MCF 10A (cell line): ENCODE measurements at regions not wholly inside any gene's neighbourhood (a gene's known extent, or its start where the extent isn't known, plus 50 kb on each side); places are given as distances from the start of the nearest gene placed in this dataset.

ENCODE experiments used
- BruUV-seq: library from RNA; stranded (reverse); fragments of 400-500 nt; replicated peaks from 2 replicates; lab custom pipeline; 2021; lab: Mats Ljungman, UMichigan
- CTCF ChIA-PET: fragments of 300-600 bp; sonication (Branson Sonifier 250); formaldehyde crosslinking; extraction: SDS; loops from one replicate; lab custom pipeline; 2021; ENCODE audit warnings: antibody characterized with exemption, inconsistent platforms; lab: Yijun Ruan, JAX
- POLR2A ChIA-PET: fragments of 300-600, 350-650 bp; sonication (Branson Sonifier 250); formaldehyde crosslinking; extraction: SDS; loops from one replicate; lab custom pipeline; 2020; ENCODE audit warnings: antibody characterized with exemption, inconsistent platforms; lab: Yijun Ruan, JAX
- DNase-seq: peaks from one replicate; pipeline ENCODE4 v3.0.0-alpha.2; 2018; ENCODE audit not compliant: unreplicated experiment
- H3K27ac Mint-ChIP-seq: one replicate; pipeline ENCODE4 v1.8.0; 2022; ENCODE audit warnings: mild to moderate bottlenecking, low read depth, mixed read lengths; ENCODE audit not compliant: unreplicated experiment
- H3K27me3 Mint-ChIP-seq: one replicate; pipeline ENCODE4 v1.8.0; 2022; ENCODE audit warnings: mixed read lengths; ENCODE audit not compliant: insufficient read depth, unreplicated experiment
- H3K36me3 Mint-ChIP-seq: one replicate; pipeline ENCODE4 v1.8.0; 2022; ENCODE audit warnings: mild to moderate bottlenecking, moderate library complexity, mixed read lengths; ENCODE audit not compliant: insufficient read depth, unreplicated experiment
- H3K4me1 Mint-ChIP-seq: one replicate; pipeline ENCODE4 v1.8.0; 2022; ENCODE audit warnings: mixed read lengths; ENCODE audit not compliant: insufficient read depth, unreplicated experiment
- H3K4me3 Mint-ChIP-seq: one replicate; pipeline ENCODE4 v1.8.0; 2022; ENCODE audit warnings: mild to moderate bottlenecking, moderate library complexity, mixed read lengths; ENCODE audit not compliant: unreplicated experiment
- H3K9me3 Mint-ChIP-seq: one replicate; pipeline ENCODE4 v1.8.0; 2022; ENCODE audit warnings: mixed read lengths; ENCODE audit not compliant: unreplicated experiment
- intact Hi-C: fragments of 100-400 bp; cut with micrococcal nuclease; formaldehyde crosslinking; loops from 2 replicates; pipeline ENCODE4 v1.14.1; 2022
- TF ChIP-seq, protein P1 (sequence below): fragments of 200-600 bp; IDR thresholded peaks from one replicate; pipeline ENCODE4 v1.8.0; 2022; ENCODE audit warnings: antibody characterized with exemption, mild to moderate bottlenecking; ENCODE audit not compliant: unreplicated experiment

DNA sequence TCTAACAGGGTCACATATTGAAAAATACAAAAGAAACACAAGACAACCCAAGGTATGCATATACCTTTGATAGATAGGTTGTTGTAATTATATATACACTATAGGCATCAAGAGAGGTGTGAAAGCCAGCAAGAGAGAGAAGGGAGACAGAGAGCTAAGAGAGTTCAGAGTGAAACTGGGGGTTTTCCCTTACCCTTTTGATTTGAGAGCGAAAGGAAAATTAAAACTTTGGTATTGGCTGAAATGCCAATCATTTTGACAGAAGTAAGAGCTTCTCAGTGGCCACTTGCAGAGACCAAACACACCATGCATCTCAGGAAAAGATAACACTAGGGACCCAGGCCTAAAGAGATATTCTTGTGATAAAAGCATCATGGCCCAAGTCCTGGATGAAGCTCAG is 183.6 kb downstream of the SHOX2 start:
- TF ChIP-seq, protein P1, sequence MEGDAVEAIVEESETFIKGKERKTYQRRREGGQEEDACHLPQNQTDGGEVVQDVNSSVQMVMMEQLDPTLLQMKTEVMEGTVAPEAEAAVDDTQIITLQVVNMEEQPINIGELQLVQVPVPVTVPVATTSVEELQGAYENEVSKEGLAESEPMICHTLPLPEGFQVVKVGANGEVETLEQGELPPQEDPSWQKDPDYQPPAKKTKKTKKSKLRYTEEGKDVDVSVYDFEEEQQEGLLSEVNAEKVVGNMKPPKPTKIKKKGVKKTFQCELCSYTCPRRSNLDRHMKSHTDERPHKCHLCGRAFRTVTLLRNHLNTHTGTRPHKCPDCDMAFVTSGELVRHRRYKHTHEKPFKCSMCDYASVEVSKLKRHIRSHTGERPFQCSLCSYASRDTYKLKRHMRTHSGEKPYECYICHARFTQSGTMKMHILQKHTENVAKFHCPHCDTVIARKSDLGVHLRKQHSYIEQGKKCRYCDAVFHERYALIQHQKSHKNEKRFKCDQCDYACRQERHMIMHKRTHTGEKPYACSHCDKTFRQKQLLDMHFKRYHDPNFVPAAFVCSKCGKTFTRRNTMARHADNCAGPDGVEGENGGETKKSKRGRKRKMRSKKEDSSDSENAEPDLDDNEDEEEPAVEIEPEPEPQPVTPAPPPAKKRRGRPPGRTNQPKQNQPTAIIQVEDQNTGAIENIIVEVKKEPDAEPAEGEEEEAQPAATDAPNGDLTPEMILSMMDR, result no peak
- Mint-ChIP-seq H3K9me3 (no peaks in the 10 kb centered on the region), H3K4me1 (no peaks in the 10 kb centered on the region), H3K27me3 (no peaks in the 10 kb centered on the region), H3K36me3 (no peaks in the 10 kb centered on the region), H3K27ac (no peak overlapping the region), H3K4me3 (no peak overlapping the region)
- no TSS peak for BruUV-seq
- no peak for DNase-seq
- intact Hi-C loops, result no loop called here
- ChIA-PET POLR2A (no interaction called here), CTCF (interaction anchor here (0.6 kb wide), 1 partner anchor 13 kb away, joined by 3 read pairs; no protein-coding TSS in a partner anchor)

GRCh38 chr3:157921811-157922210 is 184.4 kb downstream of the SHOX2 start:
- CTCF ChIA-PET, result interaction anchor here (0.6 kb wide), 1 partner anchor 362 kb away, joined by 5 read pairs; no protein-coding TSS in a partner anchor

GRCh38 chr3:157920822-157921700 is 185.2 kb downstream of the SHOX2 start:
- CTCF ChIA-PET, result interaction anchor here (0.6 to 0.7 kb wide), 2 partner anchors 47 to 362 kb away, joined by 3 to 5 read pairs; no protein-coding TSS in a partner anchor
- no TSS peak for BruUV-seq

More at GRCh38 chr3:157921811-157922210, 184.4 kb downstream of the SHOX2 start:
- Mint-ChIP-seq H3K27me3 (no peaks in the 10 kb centered on the region), H3K36me3 (no peaks in the 10 kb centered on the region), H3K27ac (no peak overlapping the region), H3K9me3 (no peaks in the 10 kb centered on the region), H3K4me1 (no peaks in the 10 kb centered on the region), H3K4me3 (no peak overlapping the region)
- BruUV-seq, result no TSS peak
- POLR2A ChIA-PET, result interaction anchor here (1.2 kb wide), 1 partner anchor 18 kb away, joined by 4 read pairs; no protein-coding TSS in a partner anchor
- DNase-seq, result no peak
- intact Hi-C loops, result no loop called here
- TF ChIP-seq, protein P1, result no peak

More at GRCh38 chr3:157920822-157921700, 185.2 kb downstream of the SHOX2 start:
- TF ChIP-seq, protein P1, result no peak
- H3K27ac Mint-ChIP-seq, result no peak overlapping the region
- H3K4me3 Mint-ChIP-seq, result no peak overlapping the region
- no peaks in the 10 kb centered on the region for H3K9me3 Mint-ChIP-seq
- H3K27me3 Mint-ChIP-seq, result no peaks in the 10 kb centered on the region
- intact Hi-C loops, result no loop called here
- DNase-seq, result no peak
- no peaks in the 10 kb centered on the region for H3K36me3 Mint-ChIP-seq
- POLR2A ChIA-PET, result interaction anchor here (1.0 to 1.2 kb wide), 2 partner anchors 11 to 19 kb away, joined by 3 to 4 read pairs; no protein-coding TSS in a partner anchor
- H3K4me1 Mint-ChIP-seq, result no peaks in the 10 kb centered on the region
